Osteocyte (in vitro differentiated cells): ENCODE measurements at regions not wholly inside any gene's neighbourhood (a gene's known extent, or its start where the extent isn't known, plus 50 kb on each side); places are given as distances from the start of the nearest gene placed in this dataset.
"Not testable (repeated sequence)": the region's sequence is repeated elsewhere in the genome, so short reads cannot be mapped to it uniquely, and the experiment has no call there.

Source experiments
- DNase-seq: peaks from one replicate; pipeline ENCODE4 v3.0.0; 2021; ENCODE audit warnings: mixed read lengths; ENCODE audit not compliant: unreplicated experiment; ENCODE audit errors: extremely low spot score
- H3K27ac Mint-ChIP-seq: one replicate; pipeline ENCODE4 v1.8.0; 2021; ENCODE audit warnings: mild to moderate bottlenecking, mixed read lengths; ENCODE audit not compliant: unreplicated experiment
- H3K27me3 Mint-ChIP-seq: one replicate; pipeline ENCODE4 v1.8.0; 2021; ENCODE audit warnings: mixed read lengths; ENCODE audit not compliant: unreplicated experiment
- H3K36me3 Mint-ChIP-seq: one replicate; pipeline ENCODE4 v1.8.0; 2021; ENCODE audit warnings: mixed read lengths; ENCODE audit not compliant: unreplicated experiment
- H3K4me1 Mint-ChIP-seq: one replicate; pipeline ENCODE4 v1.8.0; 2021; ENCODE audit warnings: mixed read lengths; ENCODE audit not compliant: unreplicated experiment
- H3K4me3 Mint-ChIP-seq: one replicate; pipeline ENCODE4 v1.8.0; 2021; ENCODE audit warnings: mild to moderate bottlenecking, moderate library complexity, mixed read lengths; ENCODE audit not compliant: unreplicated experiment
- H3K9me3 Mint-ChIP-seq: one replicate; pipeline ENCODE4 v1.8.0; 2021; ENCODE audit warnings: mixed read lengths; ENCODE audit not compliant: unreplicated experiment
- TF ChIP-seq, protein P1 (sequence below): fragments of 200-600 bp; sonication (generic); IDR thresholded peaks from 2 replicates; pipeline ENCODE4 v1.5.0; 2021; ENCODE audit warnings: antibody characterized with exemption, mild to moderate bottlenecking, moderate library complexity

DNA sequence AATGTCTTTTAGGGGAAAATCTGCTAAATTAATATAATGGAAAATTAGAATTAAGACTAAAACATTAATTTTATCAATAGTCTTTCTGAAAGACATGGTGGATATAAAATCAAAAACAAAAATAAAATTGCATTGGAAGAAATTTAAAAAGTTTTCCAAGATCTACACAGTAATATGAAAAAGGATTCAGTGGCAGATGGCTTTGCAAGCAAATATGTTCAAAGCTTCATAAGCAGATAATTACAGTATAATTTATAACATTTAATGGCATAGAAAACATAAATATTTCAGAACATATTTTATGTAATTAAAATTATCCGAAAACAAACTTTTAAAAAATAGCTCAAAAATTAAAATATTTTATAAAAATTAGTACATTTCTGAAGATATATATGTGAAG is 512.4 kb upstream of the CYLC2 start:
- no peak overlapping the region for H3K4me3 Mint-ChIP-seq
- no peak for DNase-seq
- H3K27ac Mint-ChIP-seq: no peak overlapping the region
- TF ChIP-seq, protein P1, sequence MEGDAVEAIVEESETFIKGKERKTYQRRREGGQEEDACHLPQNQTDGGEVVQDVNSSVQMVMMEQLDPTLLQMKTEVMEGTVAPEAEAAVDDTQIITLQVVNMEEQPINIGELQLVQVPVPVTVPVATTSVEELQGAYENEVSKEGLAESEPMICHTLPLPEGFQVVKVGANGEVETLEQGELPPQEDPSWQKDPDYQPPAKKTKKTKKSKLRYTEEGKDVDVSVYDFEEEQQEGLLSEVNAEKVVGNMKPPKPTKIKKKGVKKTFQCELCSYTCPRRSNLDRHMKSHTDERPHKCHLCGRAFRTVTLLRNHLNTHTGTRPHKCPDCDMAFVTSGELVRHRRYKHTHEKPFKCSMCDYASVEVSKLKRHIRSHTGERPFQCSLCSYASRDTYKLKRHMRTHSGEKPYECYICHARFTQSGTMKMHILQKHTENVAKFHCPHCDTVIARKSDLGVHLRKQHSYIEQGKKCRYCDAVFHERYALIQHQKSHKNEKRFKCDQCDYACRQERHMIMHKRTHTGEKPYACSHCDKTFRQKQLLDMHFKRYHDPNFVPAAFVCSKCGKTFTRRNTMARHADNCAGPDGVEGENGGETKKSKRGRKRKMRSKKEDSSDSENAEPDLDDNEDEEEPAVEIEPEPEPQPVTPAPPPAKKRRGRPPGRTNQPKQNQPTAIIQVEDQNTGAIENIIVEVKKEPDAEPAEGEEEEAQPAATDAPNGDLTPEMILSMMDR: no peak
- H3K4me1 Mint-ChIP-seq: no peaks in the 10 kb centered on the region
- H3K9me3 Mint-ChIP-seq: no peaks in the 10 kb centered on the region
- no peaks in the 10 kb centered on the region for H3K27me3 Mint-ChIP-seq
- H3K36me3 Mint-ChIP-seq: no peaks in the 10 kb centered on the region

DNA sequence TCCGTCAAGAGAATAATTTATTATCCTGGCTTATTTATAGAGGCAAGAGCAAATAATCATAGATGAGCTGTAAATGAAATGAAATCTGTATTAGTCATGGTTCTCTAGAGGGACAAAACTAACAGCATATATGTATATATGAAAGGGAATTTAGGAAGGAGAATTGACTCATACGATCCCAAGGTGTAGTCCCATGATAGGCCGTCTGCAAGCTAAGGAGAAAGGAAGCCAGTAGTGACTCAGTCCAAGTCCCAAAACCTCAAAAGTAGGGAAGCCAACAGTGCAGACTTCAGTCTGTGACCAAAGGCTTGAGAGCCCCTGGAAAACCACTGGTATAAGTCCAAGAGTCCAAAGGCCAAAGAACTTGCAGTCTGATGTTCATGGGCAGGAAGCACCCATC is 515.9 kb upstream of the CYLC2 start:
- Mint-ChIP-seq H3K27ac (no peak overlapping the region), H3K27me3 (no peaks in the 10 kb centered on the region)
- DNase-seq: no peak

DNA sequence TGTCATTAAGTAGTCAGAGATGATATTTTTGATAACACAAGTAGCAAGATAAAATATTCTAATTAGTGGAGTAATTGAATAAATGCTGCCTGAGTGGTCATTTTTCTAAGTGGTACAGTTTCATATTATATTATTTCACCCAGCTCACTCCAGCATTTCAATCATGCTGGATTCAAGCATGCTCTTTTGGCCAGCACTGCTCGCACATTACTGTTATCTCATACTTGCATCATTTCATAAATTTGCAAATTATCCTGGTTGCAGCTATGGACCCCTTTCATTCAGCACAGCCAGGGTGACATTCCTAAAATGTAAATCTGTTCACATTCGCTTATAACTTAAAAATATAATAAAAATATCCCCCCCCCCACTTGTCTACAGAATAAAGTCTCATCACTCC is 520.8 kb upstream of the CYLC2 start:
- DNase-seq: no peak
- TF ChIP-seq, protein P1: no peak
- Mint-ChIP-seq H3K27ac (no peak overlapping the region), H3K4me3 (no peak overlapping the region), H3K36me3 (no peaks in the 10 kb centered on the region), H3K9me3 (peaks cover 3% of the 10 kb centered on the region), H3K4me1 (no peaks in the 10 kb centered on the region), H3K27me3 (no peaks in the 10 kb centered on the region)

More for the DNA sequence above, 515.9 kb upstream of the CYLC2 start:
- Mint-ChIP-seq H3K36me3 (no peaks in the 10 kb centered on the region), H3K4me3 (no peak overlapping the region), H3K4me1 (no peaks in the 10 kb centered on the region), H3K9me3 (no peaks in the 10 kb centered on the region)
- TF ChIP-seq, protein P1: no peak

DNA sequence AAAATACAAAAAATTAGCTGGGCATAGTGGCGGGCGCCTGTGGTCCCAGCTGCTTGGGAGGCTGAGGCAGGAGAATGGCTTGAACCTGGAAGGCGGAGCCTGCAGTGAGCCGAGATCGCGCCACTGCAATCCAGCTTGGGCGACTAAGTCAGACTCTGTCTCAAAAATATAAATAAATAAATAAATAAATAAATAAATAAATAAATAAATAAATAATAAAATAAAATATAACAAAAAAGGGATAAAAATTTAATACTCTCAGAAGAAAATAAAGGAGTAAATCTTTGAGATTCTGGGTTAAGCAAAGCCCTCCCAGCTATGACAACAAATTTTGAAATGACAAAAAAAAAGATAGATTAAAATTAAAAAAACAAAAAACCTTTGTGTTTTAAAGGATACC is 525.7 kb upstream of the CYLC2 start:
- DNase-seq, H3K36me3 Mint-ChIP-seq, H3K27me3 Mint-ChIP-seq, H3K9me3 Mint-ChIP-seq, H3K4me1 Mint-ChIP-seq, H3K27ac Mint-ChIP-seq, H3K4me3 Mint-ChIP-seq: not testable (repeated sequence)

DNA sequence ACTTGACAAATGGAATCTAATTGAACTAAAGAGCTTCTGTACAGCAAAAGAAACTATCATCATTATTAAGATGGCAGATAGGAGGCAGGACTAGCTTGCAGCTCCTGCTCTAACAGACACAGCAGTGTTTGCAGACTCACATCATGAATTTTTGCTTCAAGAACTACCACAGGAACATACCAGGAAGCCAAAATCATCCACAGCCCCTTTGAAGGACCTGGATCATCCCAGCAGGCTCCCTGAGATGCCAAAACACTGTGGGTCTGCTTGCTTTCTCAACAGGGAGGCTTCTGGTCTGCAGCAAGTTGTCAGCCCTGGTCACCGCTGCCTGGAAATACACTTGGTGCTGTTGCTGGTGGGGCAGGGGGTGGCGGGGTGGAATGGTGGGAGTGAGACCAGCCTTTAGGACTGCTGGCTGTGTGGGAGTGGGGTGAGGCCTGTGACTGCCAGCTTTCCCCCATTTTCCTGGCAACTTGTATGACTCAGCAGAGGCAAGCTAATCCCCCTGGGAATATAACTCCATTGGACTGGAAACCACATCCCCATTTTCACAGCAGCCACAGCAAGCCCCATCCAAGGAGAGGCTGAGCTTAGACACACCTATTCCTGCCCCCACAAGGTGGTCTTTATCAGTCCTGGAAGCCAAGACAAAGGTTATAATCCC is 533.8 kb upstream of the CYLC2 start:
- no peak overlapping the region for H3K4me3 Mint-ChIP-seq
- no peak overlapping the region for H3K27ac Mint-ChIP-seq
- peaks cover 14% of the 10 kb centered on the region for H3K9me3 Mint-ChIP-seq
- H3K36me3 Mint-ChIP-seq: no peaks in the 10 kb centered on the region
- no peaks in the 10 kb centered on the region for H3K27me3 Mint-ChIP-seq
- TF ChIP-seq, protein P1: no peak
- no peak for DNase-seq
- no peaks in the 10 kb centered on the region for H3K4me1 Mint-ChIP-seq

DNA sequence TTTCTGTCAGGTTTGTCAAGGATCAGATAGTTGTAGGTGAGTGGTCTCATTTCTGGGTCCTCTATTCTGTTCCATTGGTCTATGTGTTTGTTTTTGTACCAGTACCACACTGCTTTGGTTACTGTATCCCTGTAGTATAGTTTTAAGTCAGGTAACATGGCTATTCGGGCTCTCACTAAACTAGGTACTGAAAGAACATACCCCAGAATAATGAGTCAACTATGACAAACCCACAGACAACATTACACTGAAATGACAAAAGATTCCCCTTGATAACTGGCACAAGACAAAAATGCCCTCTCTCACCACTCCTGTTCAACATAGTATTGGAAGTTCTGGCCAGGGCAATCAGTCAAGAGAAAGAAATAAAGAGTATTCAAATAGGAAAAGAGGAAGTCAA is 535.3 kb upstream of the CYLC2 start:
- H3K27ac Mint-ChIP-seq: no peak overlapping the region

More for the DNA sequence above, 535.3 kb upstream of the CYLC2 start:
- no peaks in the 10 kb centered on the region for H3K36me3 Mint-ChIP-seq
- no peak for DNase-seq
- H3K4me1 Mint-ChIP-seq: no peaks in the 10 kb centered on the region
- H3K27me3 Mint-ChIP-seq: no peaks in the 10 kb centered on the region
- TF ChIP-seq, protein P1: no peak
- H3K9me3 Mint-ChIP-seq: peaks cover 13% of the 10 kb centered on the region
- H3K4me3 Mint-ChIP-seq: no peak overlapping the region
